ENCODE measurements at regions not wholly inside any gene's neighbourhood (a gene's known extent, or its start where the extent isn't known, plus 50 kb on each side); places are given as distances from the start of the nearest gene placed in this dataset.

DNA sequence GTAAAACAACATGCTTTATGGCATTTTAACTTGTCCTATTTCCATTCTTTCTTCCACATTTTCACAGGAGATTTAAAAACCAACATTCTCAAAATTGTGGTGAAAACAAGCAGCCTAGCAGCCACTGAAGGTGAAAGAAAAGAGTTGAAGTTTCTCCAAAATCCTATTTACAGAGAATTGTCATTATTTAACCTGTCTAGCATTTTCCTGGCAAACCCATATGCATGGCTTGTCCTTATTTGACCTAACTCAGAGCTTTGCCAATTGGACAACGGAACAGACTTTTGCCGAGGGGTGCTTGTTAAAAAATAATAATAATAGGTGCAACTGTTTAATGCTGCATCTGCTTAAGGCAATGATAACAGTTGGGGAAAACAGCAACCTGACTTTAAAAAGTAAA, 80.4 kb upstream of the PCSK5 start:
- H2BK5ac ChIP-seq (ENCODE audit: low read depth, low read length, poor library complexity, severe bottlenecking): no peak overlapping the region
- H3K27me3 ChIP-seq (ENCODE audit: control insufficient read depth, insufficient read depth, low read length): no peaks in the 10 kb centered on the region
- POLR2A ChIA-PET (ENCODE audit: unreplicated experiment): no interaction called here
- no peak overlapping the region for H4K91ac ChIP-seq (ENCODE audit: insufficient read depth, low read depth, low read length)
- H3K9ac ChIP-seq (ENCODE audit: low read depth, low read length): no peak overlapping the region
- H3K18ac ChIP-seq (ENCODE audit: low read depth, low read length): no peak overlapping the region
- H3K4me1 ChIP-seq (ENCODE audit: control insufficient read depth, insufficient read depth, low read length): no peaks in the 10 kb centered on the region
- no peak overlapping the region for H2BK15ac ChIP-seq (ENCODE audit: low read depth, low read length)
- in situ Hi-C loops (cut with MboI; ENCODE audit: low sequenced_read_pairs): no loop called here
- no peak for TF ChIP-seq USF2 (IDR thresholded peaks at IDR 0.05; ENCODE audit: low read depth, low read length)
- no peak for TF ChIP-seq FOS (IDR thresholded peaks at IDR 0.05; ENCODE audit: low read depth, low read length)
- no peak for TF ChIP-seq POLR2A (IDR thresholded peaks at IDR 0.05; ENCODE audit: low read depth, low read length)
- TF ChIP-seq RAD21 (IDR thresholded peaks at IDR 0.05; ENCODE audit: low read length): no peak
- no peak for TF ChIP-seq RFX5 (IDR thresholded peaks at IDR 0.05; ENCODE audit: low read depth, low read length)
- TF ChIP-seq SMC3 (IDR thresholded peaks at IDR 0.05; ENCODE audit: low read depth, low read length): no peak
- TF ChIP-seq CHD1 (IDR thresholded peaks at IDR 0.05; ENCODE audit: low read depth, low read length): no peak
- no peak for TF ChIP-seq ELK1 (IDR thresholded peaks at IDR 0.05; ENCODE audit: borderline replicate concordance, low read depth, low read length)
- TF ChIP-seq BHLHE40 (IDR thresholded peaks at IDR 0.05; ENCODE audit: low read depth, low read length): no peak
- TF ChIP-seq NFE2L2 (IDR thresholded peaks at IDR 0.05; ENCODE audit: low read depth, low read length): no peak
- no peak for TF ChIP-seq RCOR1 (IDR thresholded peaks at IDR 0.05; ENCODE audit: insufficient replicate concordance, low read length)
- no peak for TF ChIP-seq CEBPB (IDR thresholded peaks at IDR 0.05; ENCODE audit: low read depth, low read length)
- TF ChIP-seq MAFK (IDR thresholded peaks at IDR 0.05; ENCODE audit: low read depth, low read length): no peak
- no peak overlapping the region for H4K8ac ChIP-seq (ENCODE audit: low read depth in 2 of 2, low read length in 2 of 2)
- no peaks in the 10 kb centered on the region for H3K36me3 ChIP-seq (ENCODE audit: control insufficient read depth, insufficient read depth, low read length)
- no peak overlapping the region for H2AK9ac ChIP-seq (replicated peaks; ENCODE audit: low read depth, low read length, poor library complexity)
- intact Hi-C loops (cut with micrococcal nuclease): no loop called here
- no peak overlapping the region for H2AK5ac ChIP-seq (ENCODE audit: low read depth, low read length)
- dilution Hi-C loops (cut with HindIII; ENCODE audit: low sequenced_read_pairs, unreplicated experiment): no loop called here
- H4K5ac ChIP-seq (ENCODE audit: low read depth, low read length): no peak overlapping the region
- CTCF ChIA-PET: no interaction called here
- no peak overlapping the region for H3K4me3 ChIP-seq (ENCODE audit: insufficient read depth, low read depth, low read length)
- no peak overlapping the region for H3K56ac ChIP-seq (ENCODE audit: extremely low read depth, insufficient read depth, low read length)
- H3K27ac ChIP-seq (ENCODE audit: insufficient read depth, low read length): no peak overlapping the region
- no peak for ATAC-seq (ENCODE audit: low read depth)
- no peaks in the 10 kb centered on the region for H3K9me3 ChIP-seq (ENCODE audit: control insufficient read depth, insufficient read depth, low read length)
- no peak overlapping the region for H2BK20ac ChIP-seq (ENCODE audit: low read depth, low read length)
- no peak overlapping the region for H2AFZ ChIP-seq (replicated peaks; ENCODE audit: low read length, poor library complexity)
- DNase-seq: no peak
- H3K4ac ChIP-seq (ENCODE audit: low read depth, low read length): no peak overlapping the region
- H3K4me2 ChIP-seq (ENCODE audit: low read depth, low read length): no peak overlapping the region
- WGBS, 2 experiments (ENCODE audit: extremely low coverage in 2 of 2, insufficient read length in 1 of 2): no CpG with 5 or more reads among the region's 2 CpGs
- no peaks in the 10 kb centered on the region for H3K9me1 ChIP-seq (ENCODE audit: insufficient read depth, low read length)
- no peaks in the 10 kb centered on the region for H4K20me1 ChIP-seq (ENCODE audit: insufficient read depth, low read length)
- no peak overlapping the region for H2BK120ac ChIP-seq (ENCODE audit: low read depth, low read length)
- H3K14ac ChIP-seq (replicated peaks; ENCODE audit: low read depth, low read length): no peak overlapping the region
- no peaks in the 10 kb centered on the region for H3K79me1 ChIP-seq (ENCODE audit: low read depth in 1 of 2, low read length in 2 of 2)
- BruUV-seq (replicated peaks): no TSS peak
- H3K23ac ChIP-seq (ENCODE audit: low read depth, low read length): no peak overlapping the region
